CD4-positive, CD25-positive, alpha-beta regulatory T cell (primary cell): ENCODE measurements at regions not wholly inside any gene's neighbourhood (a gene's known extent, or its start where the extent isn't known, plus 50 kb on each side); places are given as distances from the start of the nearest gene placed in this dataset.

ENCODE experiments used
- ATAC-seq, 2 donors: fragments of 150-1000 bp; cut with Tn5 transposase; one replicate each; pipeline ENCODE4 v1.10.0; 2021; ENCODE audit warnings: low read depth in 2 of 2, moderate number of reproducible peaks in 2 of 2, moderate library complexity in 1 of 2
- DNase-seq, 3 donors: peaks; one replicate each; pipeline versions ENCODE4 v3.0.0 to v3.0.0-alpha.2; 2012 to 2022; ENCODE audit warnings: mixed read lengths in 1 of 3
- H3K27ac ChIP-seq: one replicate; pipeline ENCODE4 v1.7.0; 2013; ENCODE audit warnings: mild to moderate bottlenecking, low read length; ENCODE audit not compliant: insufficient read depth, poor library complexity, severe bottlenecking
- H3K27me3 ChIP-seq: one replicate; pipeline ENCODE4 v1.7.0; 2013; ENCODE audit warnings: low read length; ENCODE audit not compliant: control insufficient read depth, insufficient read depth
- H3K36me3 ChIP-seq: one replicate; pipeline ENCODE4 v1.7.0; 2013; ENCODE audit warnings: mild to moderate bottlenecking, low read length, moderate library complexity; ENCODE audit not compliant: control insufficient read depth, insufficient read depth
- H3K4me1 ChIP-seq: 2 replicates; pipeline ENCODE4 v1.7.0; 2013; ENCODE audit warnings: mild to moderate bottlenecking, low read length; ENCODE audit not compliant: insufficient read depth, control insufficient read depth, poor library complexity, severe bottlenecking
- H3K4me3 ChIP-seq: one replicate; pipeline ENCODE4 v1.7.0; 2013; ENCODE audit warnings: low read depth, mild to moderate bottlenecking, low read length, moderate library complexity
- H3K9me3 ChIP-seq, 2 experiments: 1 replicate in 1 of 2; 2 replicates in 1 of 2; pipeline ENCODE4 v1.7.0; 2013; ENCODE audit warnings: low read length in 2 of 2, mild to moderate bottlenecking in 1 of 2, moderate library complexity in 1 of 2; ENCODE audit not compliant: control insufficient read depth in 2 of 2
- H3K27ac Mint-ChIP-seq, 3 donors: one replicate each; pipeline ENCODE4 v1.8.0; 2020 to 2022; ENCODE audit warnings: mild to moderate bottlenecking in 3 of 3, mixed read lengths in 3 of 3, moderate library complexity in 2 of 3
- H3K27me3 Mint-ChIP-seq: one replicate; pipeline ENCODE4 v1.8.0; 2022; ENCODE audit warnings: mild to moderate bottlenecking, mixed read lengths
- H3K36me3 Mint-ChIP-seq: one replicate; pipeline ENCODE4 v1.8.0; 2020; ENCODE audit warnings: mixed read lengths
- H3K4me1 Mint-ChIP-seq, 4 donors: one replicate each; pipeline ENCODE4 v1.8.0; 2020 to 2022; ENCODE audit warnings: mixed read lengths in 4 of 4, mild to moderate bottlenecking in 1 of 4
- H3K4me3 Mint-ChIP-seq, 4 donors: one replicate each; pipeline ENCODE4 v1.8.0; 2020 to 2022; ENCODE audit warnings: mild to moderate bottlenecking in 4 of 4, mixed read lengths in 4 of 4, moderate library complexity in 3 of 4
- H3K9me3 Mint-ChIP-seq, 7 donors: one replicate each; pipeline ENCODE4 v1.8.0; 2020 to 2022; ENCODE audit warnings: mixed read lengths in 7 of 7, mild to moderate bottlenecking in 3 of 7, moderate library complexity in 2 of 7

DNA sequence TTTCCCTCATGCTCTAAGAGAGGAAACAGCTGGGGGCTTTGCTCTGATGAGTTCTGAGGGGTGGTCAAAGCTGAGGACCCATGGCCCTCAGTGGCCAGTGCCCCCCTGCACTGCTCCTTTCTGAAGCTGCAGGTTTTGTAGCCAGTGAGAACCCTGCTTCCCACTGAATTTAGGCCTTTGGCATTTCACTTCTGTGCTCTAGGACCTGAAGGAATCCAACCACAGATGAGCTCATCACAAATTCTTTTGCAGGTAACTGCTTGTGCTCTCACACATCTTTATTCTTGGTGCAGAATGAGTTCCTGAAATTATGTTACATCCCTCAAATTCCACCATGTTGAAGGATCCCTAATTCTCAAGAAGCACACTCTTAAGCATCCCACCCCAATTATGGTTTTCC is 248.7 kb upstream of the IRF2BP2 start:
- Mint-ChIP-seq H3K27me3 (peaks cover 14% of the 10 kb centered on the region), H3K36me3 (no peaks in the 10 kb centered on the region), H3K4me3 (no peak overlapping the region), H3K27ac (no peak overlapping the region), H3K9me3 (peaks cover 0 to 4% (median 0%) of the 10 kb centered on the region in 7 donors), H3K4me1 (peaks cover 0 to 2% (median 0%) of the 10 kb centered on the region in 4 donors)
- H3K9me3 ChIP-seq = no peaks in the 10 kb centered on the region
- H3K27me3 ChIP-seq = no peaks in the 10 kb centered on the region
- DNase-seq (no peak), ATAC-seq (no peak)
- H3K36me3 ChIP-seq = no peaks in the 10 kb centered on the region
- H3K4me3 ChIP-seq = no peak overlapping the region
- H3K4me1 ChIP-seq = no peaks in the 10 kb centered on the region
- H3K27ac ChIP-seq = no peak overlapping the region

DNA sequence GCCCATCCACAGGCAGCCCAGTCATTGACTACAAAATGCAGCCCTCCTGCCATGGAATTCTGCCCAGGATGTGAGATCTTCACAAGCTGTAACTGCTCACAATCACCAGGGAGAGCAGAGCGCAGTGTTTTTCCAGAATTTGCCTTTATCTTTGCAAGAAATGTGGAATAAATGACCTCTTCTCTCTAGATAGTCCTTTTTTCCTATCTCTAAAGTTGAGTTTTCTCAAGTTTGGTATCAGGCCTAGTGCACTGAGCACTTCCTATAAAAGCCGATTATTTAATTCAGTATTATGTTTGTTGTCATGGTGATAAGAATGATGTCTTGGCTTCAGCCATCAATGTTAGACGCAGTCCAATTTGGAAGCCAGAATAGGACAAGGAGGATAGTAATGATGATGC is 246.9 kb upstream of the IRF2BP2 start:
- no peaks in the 10 kb centered on the region for H3K36me3 Mint-ChIP-seq
- peaks cover 0 to 4% (median 0%) of the 10 kb centered on the region in 7 donors for H3K9me3 Mint-ChIP-seq
- peaks cover 0 to 4% (median 2%) of the 10 kb centered on the region in 4 donors for H3K4me1 Mint-ChIP-seq
- Histone ChIP-seq H3K36me3 (no peaks in the 10 kb centered on the region), H3K27ac (no peak overlapping the region), H3K4me3 (no peak overlapping the region), H3K4me1 (no peaks in the 10 kb centered on the region), H3K9me3 (no peaks in the 10 kb centered on the region), H3K27me3 (no peaks in the 10 kb centered on the region)
- no peak for DNase-seq
- no peak overlapping the region for H3K4me3 Mint-ChIP-seq
- H3K27me3 Mint-ChIP-seq = peaks cover 14% of the 10 kb centered on the region
- no peak overlapping the region for H3K27ac Mint-ChIP-seq
- no peak for ATAC-seq

DNA sequence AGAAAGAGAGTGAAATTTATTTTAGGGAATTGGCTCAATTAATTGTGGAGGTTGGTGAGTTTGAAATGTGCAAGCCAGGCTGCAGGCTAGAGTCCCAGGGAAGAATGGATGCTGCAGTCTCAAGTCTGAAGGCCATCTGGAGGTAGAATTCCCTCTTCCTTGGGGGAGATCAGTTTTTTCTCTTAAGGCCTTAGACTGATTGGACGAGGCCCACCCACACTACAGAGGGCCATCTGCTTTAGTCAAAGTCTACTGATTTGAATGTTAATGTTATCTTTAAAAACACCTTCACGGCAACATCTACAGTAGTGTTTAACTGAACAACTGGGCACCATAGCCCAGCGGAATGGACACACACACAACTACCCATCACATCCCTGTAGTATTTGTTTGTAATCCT is 245.9 kb upstream of the IRF2BP2 start:
- peaks cover 0 to 12% (median 2%) of the 10 kb centered on the region in 4 donors for H3K4me1 Mint-ChIP-seq
- Histone ChIP-seq H3K27ac (no peak overlapping the region), H3K27me3 (no peaks in the 10 kb centered on the region), H3K36me3 (no peaks in the 10 kb centered on the region), H3K4me3 (no peak overlapping the region), H3K9me3 (no peaks in the 10 kb centered on the region), H3K4me1 (no peaks in the 10 kb centered on the region)
- H3K27ac Mint-ChIP-seq = no peak overlapping the region
- ATAC-seq = no peak
- DNase-seq = no peak
- H3K27me3 Mint-ChIP-seq = peaks cover 14% of the 10 kb centered on the region
- peaks cover 0 to 1% (median 0%) of the 10 kb centered on the region in 7 donors for H3K9me3 Mint-ChIP-seq
- H3K4me3 Mint-ChIP-seq = no peak overlapping the region
- no peaks in the 10 kb centered on the region for H3K36me3 Mint-ChIP-seq

DNA sequence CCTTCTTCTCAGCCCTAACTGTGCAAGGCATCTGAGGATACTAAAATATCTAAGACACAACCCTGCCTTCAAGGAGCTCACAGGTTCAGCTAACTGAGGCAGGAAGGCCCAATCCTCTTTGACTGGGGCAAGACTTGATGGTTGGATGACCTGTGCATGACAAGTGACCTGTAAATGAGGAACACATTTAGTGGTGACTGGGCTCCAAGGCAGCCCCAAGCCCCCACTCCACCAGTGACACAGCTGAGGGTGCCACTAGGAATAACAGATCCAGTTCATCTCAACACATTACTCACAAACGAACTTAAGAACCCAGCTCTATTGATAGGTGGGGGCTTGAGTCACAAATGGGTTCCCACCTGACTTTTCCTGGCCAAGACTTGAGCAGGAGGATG is 244.7 kb upstream of the IRF2BP2 start:
- H3K9me3 ChIP-seq = no peaks in the 10 kb centered on the region
- H3K4me1 ChIP-seq = no peaks in the 10 kb centered on the region
- H3K9me3 Mint-ChIP-seq = no peaks in the 10 kb centered on the region
- H3K27ac Mint-ChIP-seq = no peak overlapping the region
- no peaks in the 10 kb centered on the region for H3K36me3 ChIP-seq
- no peaks in the 10 kb centered on the region for H3K36me3 Mint-ChIP-seq
- no peak for ATAC-seq
- H3K4me3 ChIP-seq = no peak overlapping the region
- H3K4me3 Mint-ChIP-seq = no peak overlapping the region
- H3K4me1 Mint-ChIP-seq = peaks cover under 1 to 19% (median 6%) of the 10 kb centered on the region in 4 donors
- no peak overlapping the region for H3K27ac ChIP-seq
- H3K27me3 Mint-ChIP-seq = peaks cover 7% of the 10 kb centered on the region
- H3K27me3 ChIP-seq = no peaks in the 10 kb centered on the region
- no peak for DNase-seq

DNA sequence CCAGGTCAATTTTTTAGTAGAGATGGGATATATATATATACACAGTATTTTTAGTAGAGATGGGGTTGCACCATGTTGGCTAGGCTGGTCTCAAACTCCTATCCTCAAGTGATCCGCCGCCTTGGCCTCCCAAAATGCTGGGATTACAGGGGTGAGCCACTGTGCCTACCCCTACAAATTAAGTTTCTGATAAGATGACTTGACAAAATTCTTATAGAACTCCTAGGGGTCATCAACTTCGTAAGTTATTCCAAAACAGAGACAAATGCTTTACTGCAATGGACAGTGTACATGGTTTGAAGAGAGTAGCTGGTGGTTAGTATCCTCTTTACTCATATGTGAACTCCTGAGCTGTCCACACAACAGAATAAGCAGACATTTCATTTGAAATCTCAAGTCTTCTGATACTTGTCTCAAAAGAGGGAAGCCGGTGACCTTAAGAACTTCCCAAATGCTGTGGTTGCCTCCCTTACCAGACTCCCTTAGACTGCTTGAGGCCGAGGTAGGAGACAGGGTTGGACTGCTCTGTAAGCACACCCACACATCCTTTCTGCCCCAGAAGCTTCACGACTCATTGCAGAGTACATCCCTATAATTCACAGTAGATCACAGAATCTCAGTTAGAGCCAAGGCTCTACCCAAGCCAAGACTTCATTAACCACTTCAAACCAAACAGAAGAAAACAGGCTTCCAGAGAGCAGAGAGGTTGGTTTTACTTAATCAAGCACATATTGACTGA is 244.1 kb upstream of the IRF2BP2 start:
- Mint-ChIP-seq H3K4me1 (peaks cover 6 to 23% (median 12%) of the 10 kb centered on the region in 4 donors), H3K27ac (no peak overlapping the region), H3K4me3 (no peak overlapping the region), H3K27me3 (peaks cover 7% of the 10 kb centered on the region), H3K9me3 (no peaks in the 10 kb centered on the region), H3K36me3 (no peaks in the 10 kb centered on the region)
- no peak overlapping the region for H3K4me3 ChIP-seq
- no peak for DNase-seq
- ATAC-seq = no peak
- no peaks in the 10 kb centered on the region for H3K36me3 ChIP-seq
- no peaks in the 10 kb centered on the region for H3K9me3 ChIP-seq
- no peaks in the 10 kb centered on the region for H3K27me3 ChIP-seq
- H3K27ac ChIP-seq = no peak overlapping the region
- no peaks in the 10 kb centered on the region for H3K4me1 ChIP-seq

DNA sequence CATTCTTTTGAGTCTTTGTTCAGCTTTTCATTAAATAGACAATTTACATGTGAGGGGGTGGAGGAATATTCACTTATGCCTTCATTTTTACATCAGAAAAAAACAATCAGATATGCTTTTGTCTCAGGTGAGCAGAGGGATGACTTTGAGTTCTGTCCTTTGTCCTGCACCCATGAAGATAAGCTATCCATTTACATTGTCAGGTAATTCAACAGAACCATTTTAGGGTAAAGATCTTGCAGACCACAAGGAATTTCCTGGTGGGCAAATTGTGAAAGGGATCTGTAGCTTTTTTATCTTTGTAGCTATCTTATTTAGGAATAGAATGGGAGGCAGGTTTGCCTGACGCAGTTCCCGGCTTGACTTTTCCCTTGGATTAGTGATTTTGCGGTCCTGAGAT is 242.7 kb upstream of the IRF2BP2 start:
- no peak overlapping the region for H3K27ac ChIP-seq
- no peak for ATAC-seq
- H3K36me3 Mint-ChIP-seq = no peaks in the 10 kb centered on the region

DNA sequence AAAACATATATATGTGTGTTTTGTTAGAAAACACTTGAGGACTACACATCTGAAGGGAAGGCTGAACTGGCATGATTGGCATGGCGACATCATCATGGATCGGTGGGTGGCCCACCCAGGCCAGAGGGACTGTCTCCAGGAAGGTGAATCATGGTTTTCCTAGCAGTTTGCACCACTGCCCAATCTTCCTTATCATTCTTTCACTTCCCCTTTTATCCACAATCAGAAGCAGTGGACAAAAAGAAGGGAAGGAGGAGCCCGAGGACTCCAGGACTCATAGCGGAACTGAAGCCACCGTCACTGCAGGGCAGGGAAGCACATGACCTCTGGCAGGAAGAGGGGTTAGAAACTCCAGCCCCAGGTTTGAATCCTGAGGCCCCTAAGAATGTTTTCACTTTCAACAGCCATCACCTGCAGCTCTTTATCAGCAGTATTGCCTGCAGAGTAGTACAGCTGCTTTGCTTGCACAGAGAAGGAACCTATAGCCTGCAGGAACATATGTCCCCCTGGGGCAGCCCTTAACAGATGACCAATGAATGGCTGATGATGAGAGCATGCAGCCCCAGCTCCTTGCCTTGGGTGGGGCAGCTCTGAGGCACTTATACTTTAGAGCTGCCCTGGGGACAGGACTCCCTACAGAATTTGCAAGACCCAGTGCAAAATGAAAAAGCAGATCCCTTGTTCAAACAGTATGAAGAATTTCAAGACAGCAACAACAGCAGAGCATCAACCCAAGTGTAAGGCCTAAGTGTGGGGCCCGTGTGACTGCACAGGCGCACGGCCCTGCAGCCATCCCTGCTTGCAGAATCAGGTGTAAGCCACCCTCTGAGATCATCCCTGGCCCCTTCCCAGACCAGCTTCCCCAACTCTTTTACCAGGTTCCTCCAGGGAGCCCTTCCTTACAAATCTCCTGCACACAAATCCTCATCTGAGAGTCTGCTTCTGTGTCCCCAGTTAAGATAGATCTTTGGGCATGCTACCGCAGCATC is 241.8 kb upstream of the IRF2BP2 start:
- Mint-ChIP-seq H3K4me3 (no peak overlapping the region), H3K27me3 (peaks cover 6% of the 10 kb centered on the region), H3K36me3 (no peaks in the 10 kb centered on the region), H3K4me1 (peaks cover 8 to 31% (median 14%) of the 10 kb centered on the region in 4 donors), H3K27ac (peak overlapping the region; percentile 56 to 74 (median 72)), H3K9me3 (no peaks in the 10 kb centered on the region)
- Histone ChIP-seq H3K4me3 (no peak overlapping the region), H3K27me3 (no peaks in the 10 kb centered on the region), H3K9me3 (no peaks in the 10 kb centered on the region), H3K4me1 (no peaks in the 10 kb centered on the region), H3K27ac (no peak overlapping the region), H3K36me3 (no peaks in the 10 kb centered on the region)
- ATAC-seq (peak in 1 of 2 donors; percentile 43), DNase-seq (peak in 1 of 3 donors; percentile 44)

More for the DNA sequence above, 242.7 kb upstream of the IRF2BP2 start:
- no peak overlapping the region for H3K4me3 Mint-ChIP-seq
- H3K27me3 Mint-ChIP-seq = peaks cover 5% of the 10 kb centered on the region
- Histone ChIP-seq H3K9me3 (no peaks in the 10 kb centered on the region), H3K27me3 (no peaks in the 10 kb centered on the region), H3K4me3 (no peak overlapping the region), H3K4me1 (no peaks in the 10 kb centered on the region), H3K36me3 (no peaks in the 10 kb centered on the region)
- H3K9me3 Mint-ChIP-seq = no peaks in the 10 kb centered on the region
- DNase-seq = no peak
- peak overlapping the region in 1 of 3 donors; percentile 72 for H3K27ac Mint-ChIP-seq
- H3K4me1 Mint-ChIP-seq = peaks cover 6 to 23% (median 12%) of the 10 kb centered on the region in 4 donors
